ENCODE measurements at regions not wholly inside any gene's neighbourhood (a gene's known extent, or its start where the extent isn't known, plus 50 kb on each side); places are given as distances from the start of the nearest gene placed in this dataset.
A peak's percentile ranks its signal among the peaks of the same experiment; 100 is the strongest.

DNA sequence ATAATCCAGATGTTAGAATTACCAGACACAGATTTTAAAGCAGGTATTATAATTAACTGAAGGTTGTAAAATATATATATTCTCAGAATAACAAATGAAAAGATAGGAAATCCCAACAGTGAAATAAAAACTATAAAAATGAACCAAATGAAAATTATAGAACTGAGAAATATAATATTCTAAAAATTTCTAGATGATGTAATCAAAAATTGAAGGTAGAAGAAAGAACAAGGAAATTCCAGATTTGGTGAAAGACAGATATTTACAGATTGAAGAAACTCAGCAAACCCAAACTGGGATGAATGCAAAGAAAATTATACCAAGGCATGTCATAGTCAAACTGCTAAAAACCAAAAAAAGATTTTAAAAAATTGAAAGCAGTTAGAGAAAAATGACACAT is 729.4 kb downstream of the MATN1 start:
- Histone ChIP-seq H3K27me3 (ENCODE audit: control insufficient read depth in 3 of 3, insufficient read depth in 3 of 3, low read length in 2 of 3) (peaks cover 0 to 5% (median 0%) of the 10 kb centered on the region in 3 donors), H3K36me3 (ENCODE audit: control insufficient read depth in 4 of 4, insufficient read depth in 4 of 4, low read length in 4 of 4) (no peaks in the 10 kb centered on the region), H3K4me3 (no peak overlapping the region), H3K27ac (ENCODE audit: low read depth in 1 of 2, low read length in 1 of 2) (no peak overlapping the region), H3K9ac (ENCODE audit: insufficient read depth in 1 of 2, low read length in 2 of 2) (no peak overlapping the region), H3K4me1 (ENCODE audit: control insufficient read depth in 5 of 5, insufficient read depth in 5 of 5, low read length in 5 of 5) (no peaks in the 10 kb centered on the region), H3K9me3 (ENCODE audit: control insufficient read depth in 4 of 4, insufficient read depth in 3 of 4, low read length in 3 of 4) (peaks cover 0 to 5% (median 3%) of the 10 kb centered on the region in 4 donors)
- TF ChIP-seq, protein P1, sequence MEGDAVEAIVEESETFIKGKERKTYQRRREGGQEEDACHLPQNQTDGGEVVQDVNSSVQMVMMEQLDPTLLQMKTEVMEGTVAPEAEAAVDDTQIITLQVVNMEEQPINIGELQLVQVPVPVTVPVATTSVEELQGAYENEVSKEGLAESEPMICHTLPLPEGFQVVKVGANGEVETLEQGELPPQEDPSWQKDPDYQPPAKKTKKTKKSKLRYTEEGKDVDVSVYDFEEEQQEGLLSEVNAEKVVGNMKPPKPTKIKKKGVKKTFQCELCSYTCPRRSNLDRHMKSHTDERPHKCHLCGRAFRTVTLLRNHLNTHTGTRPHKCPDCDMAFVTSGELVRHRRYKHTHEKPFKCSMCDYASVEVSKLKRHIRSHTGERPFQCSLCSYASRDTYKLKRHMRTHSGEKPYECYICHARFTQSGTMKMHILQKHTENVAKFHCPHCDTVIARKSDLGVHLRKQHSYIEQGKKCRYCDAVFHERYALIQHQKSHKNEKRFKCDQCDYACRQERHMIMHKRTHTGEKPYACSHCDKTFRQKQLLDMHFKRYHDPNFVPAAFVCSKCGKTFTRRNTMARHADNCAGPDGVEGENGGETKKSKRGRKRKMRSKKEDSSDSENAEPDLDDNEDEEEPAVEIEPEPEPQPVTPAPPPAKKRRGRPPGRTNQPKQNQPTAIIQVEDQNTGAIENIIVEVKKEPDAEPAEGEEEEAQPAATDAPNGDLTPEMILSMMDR (IDR thresholded peaks at IDR 0.05; ENCODE audit: control extremely low read depth, extremely low read depth), result no peak
- no peak for DNase-seq
- no peak for ATAC-seq (ENCODE audit: insufficient read depth, low FRiP score)

DNA sequence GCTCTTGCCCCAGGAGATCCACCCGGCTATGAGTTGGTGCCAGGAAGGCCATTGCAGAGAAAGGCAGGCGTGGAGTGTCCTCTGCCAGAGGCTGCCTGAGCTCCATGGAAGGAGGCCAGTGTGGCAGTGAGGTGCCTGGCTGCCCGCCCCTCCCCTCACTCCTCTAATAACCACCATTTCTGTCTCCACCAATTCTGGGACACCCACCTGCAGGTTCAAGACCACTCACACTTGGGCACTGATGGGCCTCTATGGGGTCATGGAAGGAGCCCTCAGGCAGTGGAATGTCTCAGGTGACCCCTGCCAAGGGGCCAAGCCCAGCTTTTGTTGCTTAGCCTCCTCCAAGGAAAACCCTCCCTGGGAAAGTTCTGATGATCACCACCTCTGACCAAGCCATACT is 731.6 kb downstream of the MATN1 start:
- no peak overlapping the region for H3K9ac ChIP-seq (ENCODE audit: insufficient read depth in 1 of 2, low read length in 2 of 2)
- peaks cover 0 to 5% (median 3%) of the 10 kb centered on the region in 4 donors for H3K9me3 ChIP-seq (ENCODE audit: control insufficient read depth in 4 of 4, insufficient read depth in 3 of 4, low read length in 3 of 4)
- peaks cover 0 to 5% (median 0%) of the 10 kb centered on the region in 3 donors for H3K27me3 ChIP-seq (ENCODE audit: control insufficient read depth in 3 of 3, insufficient read depth in 3 of 3, low read length in 2 of 3)
- 87 to 94% methylated on average over 3 of the region's 3 CpGs for WGBS, 2 donors
- H3K36me3 ChIP-seq (ENCODE audit: control insufficient read depth in 4 of 4, insufficient read depth in 4 of 4, low read length in 4 of 4), result no peaks in the 10 kb centered on the region
- H3K4me1 ChIP-seq (ENCODE audit: control insufficient read depth in 5 of 5, insufficient read depth in 5 of 5, low read length in 5 of 5), result no peaks in the 10 kb centered on the region
- no peak overlapping the region for H3K4me3 ChIP-seq
- no peak overlapping the region for H3K27ac ChIP-seq (ENCODE audit: low read depth in 1 of 2, low read length in 1 of 2)
- ATAC-seq (ENCODE audit: insufficient read depth, low FRiP score) (no peak), DNase-seq (no peak)
- TF ChIP-seq, protein P1 (IDR thresholded peaks at IDR 0.05; ENCODE audit: control extremely low read depth, extremely low read depth), result no peak

DNA sequence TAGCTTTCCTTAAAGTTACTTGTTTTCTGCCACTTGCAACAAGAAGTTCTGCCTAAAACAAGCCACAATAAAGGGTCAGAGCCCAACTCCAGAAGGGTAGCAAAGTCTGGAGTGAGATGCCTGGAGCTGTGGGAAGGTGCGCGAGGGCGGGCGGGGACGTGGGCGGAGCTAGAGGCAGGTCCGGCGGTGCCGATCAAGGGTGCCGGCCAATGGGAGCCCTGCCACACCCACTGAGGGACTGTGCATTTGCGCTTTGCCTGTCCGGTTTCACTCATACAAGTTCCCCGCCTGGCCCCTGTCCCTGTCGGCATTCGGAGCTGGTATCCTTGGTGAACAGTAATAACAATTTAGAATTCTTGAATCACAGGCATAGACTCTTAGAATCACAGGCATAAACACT is 732.4 kb downstream of the MATN1 start:
- H3K27ac ChIP-seq (ENCODE audit: low read depth in 1 of 2, low read length in 1 of 2), result no peak overlapping the region
- no peak overlapping the region for H3K4me3 ChIP-seq
- H3K27me3 ChIP-seq (ENCODE audit: control insufficient read depth in 3 of 3, insufficient read depth in 3 of 3, low read length in 2 of 3), result peaks cover 0 to 5% (median 0%) of the 10 kb centered on the region in 3 donors
- DNase-seq (peak; percentile 10 to 21 (median 12)), ATAC-seq (ENCODE audit: insufficient read depth, low FRiP score) (no peak)
- peaks cover 0 to 5% (median 3%) of the 10 kb centered on the region in 4 donors for H3K9me3 ChIP-seq (ENCODE audit: control insufficient read depth in 4 of 4, insufficient read depth in 3 of 4, low read length in 3 of 4)
- WGBS, 2 donors, result 51 to 54% methylated on average over 15 of the region's 15 CpGs
- no peaks in the 10 kb centered on the region for H3K36me3 ChIP-seq (ENCODE audit: control insufficient read depth in 4 of 4, insufficient read depth in 4 of 4, low read length in 4 of 4)
- H3K9ac ChIP-seq (ENCODE audit: insufficient read depth in 1 of 2, low read length in 2 of 2), result no peak overlapping the region
- TF ChIP-seq, protein P1 (IDR thresholded peaks at IDR 0.05; ENCODE audit: control extremely low read depth, extremely low read depth), result no peak
- H3K4me1 ChIP-seq (ENCODE audit: control insufficient read depth in 5 of 5, insufficient read depth in 5 of 5, low read length in 5 of 5), result no peaks in the 10 kb centered on the region

DNA sequence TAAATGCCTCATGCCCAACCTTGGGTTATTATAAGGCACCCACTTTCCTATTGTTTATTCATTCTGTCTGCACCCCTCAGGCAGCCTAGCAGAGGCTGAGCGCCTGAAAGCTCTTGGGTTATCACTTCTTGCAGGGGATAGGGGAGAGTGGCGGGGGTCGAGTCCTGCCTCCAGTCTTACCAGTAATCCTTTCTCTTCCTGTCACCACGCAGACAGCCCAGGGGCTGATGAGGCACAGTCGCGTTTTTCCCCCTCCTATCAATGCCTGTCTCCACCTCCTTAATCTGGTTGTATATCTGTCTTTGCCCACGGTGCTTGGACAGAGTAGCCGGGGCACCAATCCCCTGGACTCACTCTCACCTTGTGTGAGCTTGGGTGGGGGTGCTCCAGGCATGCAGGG is 733.1 kb downstream of the MATN1 start:
- 63 to 70% methylated on average over 8 of the region's 8 CpGs for WGBS, 2 donors
- no peak overlapping the region for H3K9ac ChIP-seq (ENCODE audit: insufficient read depth in 1 of 2, low read length in 2 of 2)
- H3K36me3 ChIP-seq (ENCODE audit: control insufficient read depth in 4 of 4, insufficient read depth in 4 of 4, low read length in 4 of 4), result no peaks in the 10 kb centered on the region
- TF ChIP-seq, protein P1 (IDR thresholded peaks at IDR 0.05; ENCODE audit: control extremely low read depth, extremely low read depth), result no peak
- peaks cover 0 to 2% (median 0%) of the 10 kb centered on the region in 5 donors for H3K4me1 ChIP-seq (ENCODE audit: control insufficient read depth in 5 of 5, insufficient read depth in 5 of 5, low read length in 5 of 5)
- DNase-seq, result no peak
- no peak overlapping the region for H3K4me3 ChIP-seq
- H3K27ac ChIP-seq (ENCODE audit: low read depth in 1 of 2, low read length in 1 of 2), result no peak overlapping the region
- H3K27me3 ChIP-seq (ENCODE audit: control insufficient read depth in 3 of 3, insufficient read depth in 3 of 3, low read length in 2 of 3), result peaks cover 0 to 5% (median 0%) of the 10 kb centered on the region in 3 donors
- ATAC-seq (ENCODE audit: insufficient read depth, low FRiP score), result no peak
- H3K9me3 ChIP-seq (ENCODE audit: control insufficient read depth in 4 of 4, insufficient read depth in 3 of 4, low read length in 3 of 4), result peaks cover 0 to 5% (median 3%) of the 10 kb centered on the region in 4 donors
